Activated CD4-positive, alpha-beta T cell treated with anti-CD3 and anti-CD28 coated beads for 24 hours (primary cell): ENCODE measurements at regions not wholly inside any gene's neighbourhood (a gene's known extent, or its start where the extent isn't known, plus 50 kb on each side); places are given as distances from the start of the nearest gene placed in this dataset.

ENCODE experiments used
- DNase-seq, 2 donors: peaks; one replicate each; pipeline ENCODE4 v3.0.0-alpha.2; 2020; ENCODE audit warnings: low read depth in 2 of 2

DNA sequence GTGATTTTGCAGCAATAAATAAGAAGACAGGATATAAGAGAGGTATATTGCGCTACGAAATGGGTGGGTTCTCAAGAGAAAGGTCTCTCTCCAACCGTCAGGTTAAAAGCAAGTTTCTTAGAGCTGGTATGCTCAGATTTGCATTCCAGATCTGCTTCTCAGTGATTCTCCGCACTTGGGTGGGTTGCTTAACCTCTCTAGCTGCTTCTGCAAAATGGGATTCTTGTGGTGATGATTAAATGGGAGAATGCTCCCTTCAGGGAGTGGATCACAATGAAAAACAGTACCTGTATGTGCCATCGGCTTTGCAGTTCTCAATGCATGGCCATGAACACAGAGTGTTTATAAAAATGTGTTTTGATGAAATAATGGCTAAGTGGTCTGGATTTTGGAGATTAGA lies 477.7 kb downstream of the TNS1 start:
- DNase-seq: no peak

DNA sequence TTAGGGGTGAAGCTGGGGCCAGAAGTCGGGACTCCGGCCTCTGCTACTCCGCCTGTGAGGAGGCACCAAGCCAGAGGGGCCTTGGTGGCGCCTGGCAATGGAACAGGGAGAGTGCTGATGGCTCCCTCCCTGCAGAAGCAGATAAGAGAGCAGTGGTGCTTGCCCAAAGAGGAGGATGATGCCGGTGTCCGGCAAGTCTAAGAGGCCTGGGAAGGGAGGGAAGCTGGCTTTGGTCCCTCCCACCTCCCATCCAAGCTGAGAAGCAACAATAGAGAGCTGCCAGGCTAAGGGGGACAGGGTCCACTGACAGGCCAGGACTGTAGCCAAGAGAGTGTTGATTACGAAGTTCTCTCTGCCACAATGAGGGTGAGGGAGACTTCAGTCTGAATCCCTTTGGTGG lies 479.5 kb downstream of the TNS1 start:
- DNase-seq: no peak

DNA sequence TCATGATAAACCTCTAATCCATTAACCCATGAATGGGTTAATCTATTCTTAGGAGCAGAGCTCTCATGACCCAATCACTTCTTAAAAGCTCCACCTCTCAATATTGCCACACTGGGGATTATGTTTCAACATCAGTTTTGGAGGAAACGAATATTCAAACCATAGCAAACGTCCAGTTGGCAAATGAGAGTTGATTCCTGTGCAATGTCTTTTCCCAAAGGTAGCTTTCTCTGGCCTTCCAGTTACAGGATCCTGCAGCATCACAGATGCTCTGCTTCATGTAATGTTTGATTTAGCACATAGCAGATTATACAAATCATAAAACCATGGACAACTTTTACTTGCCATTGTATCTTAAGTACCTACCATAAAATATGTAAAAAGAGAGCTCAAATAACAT lies 481.0 kb downstream of the TNS1 start:
- no peak for DNase-seq

DNA sequence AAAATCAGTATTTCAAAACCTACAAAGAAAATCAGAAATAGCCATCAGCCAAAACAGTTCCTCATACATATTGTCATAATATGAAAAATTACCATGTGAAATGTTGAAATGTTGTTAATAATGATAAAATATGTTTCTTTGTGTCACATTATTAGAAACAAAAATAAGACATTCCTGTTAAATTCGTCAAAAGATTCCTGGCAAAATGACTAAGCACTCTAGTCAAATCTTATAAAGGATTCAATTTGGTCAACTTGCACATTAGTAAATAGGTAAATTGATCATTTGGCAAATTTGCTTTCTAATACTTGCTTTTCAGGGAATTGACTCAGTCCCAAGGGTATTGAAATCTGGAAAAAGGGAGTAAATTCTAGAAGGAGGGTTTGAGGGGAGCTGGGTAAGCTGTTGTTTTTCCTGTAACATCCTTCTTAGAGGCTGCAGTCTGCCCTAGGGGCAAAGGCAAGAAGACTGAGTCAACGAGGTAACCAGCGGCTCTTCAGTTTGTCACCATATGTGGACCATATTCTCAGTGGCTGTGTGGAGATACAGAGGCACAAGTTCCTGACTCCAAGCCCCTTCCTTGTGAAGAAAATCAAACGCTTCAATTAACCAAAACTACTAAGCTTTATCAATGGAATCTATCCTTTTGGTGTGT lies 482.3 kb downstream of the TNS1 start:
- no peak for DNase-seq

DNA sequence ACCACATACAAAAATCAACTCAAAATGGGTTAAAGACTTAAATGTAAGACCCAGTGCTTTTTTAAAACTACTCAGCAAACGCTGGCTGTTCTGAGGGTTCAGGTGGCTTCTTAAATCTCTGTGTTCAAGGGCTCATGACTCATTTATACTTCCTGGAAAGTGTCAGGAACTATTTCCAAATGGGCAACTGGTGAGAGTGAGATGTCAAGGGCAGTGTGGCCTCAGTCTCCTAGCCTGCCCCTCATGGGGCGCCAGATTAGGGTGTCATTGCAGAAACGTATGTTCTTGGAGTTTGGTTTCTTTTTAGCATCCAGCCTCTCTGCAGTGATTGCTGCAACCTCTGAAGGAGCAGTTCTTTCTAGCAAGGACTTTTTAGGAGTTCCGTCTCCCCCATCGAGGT lies 485.4 kb downstream of the TNS1 start:
- no peak for DNase-seq

DNA sequence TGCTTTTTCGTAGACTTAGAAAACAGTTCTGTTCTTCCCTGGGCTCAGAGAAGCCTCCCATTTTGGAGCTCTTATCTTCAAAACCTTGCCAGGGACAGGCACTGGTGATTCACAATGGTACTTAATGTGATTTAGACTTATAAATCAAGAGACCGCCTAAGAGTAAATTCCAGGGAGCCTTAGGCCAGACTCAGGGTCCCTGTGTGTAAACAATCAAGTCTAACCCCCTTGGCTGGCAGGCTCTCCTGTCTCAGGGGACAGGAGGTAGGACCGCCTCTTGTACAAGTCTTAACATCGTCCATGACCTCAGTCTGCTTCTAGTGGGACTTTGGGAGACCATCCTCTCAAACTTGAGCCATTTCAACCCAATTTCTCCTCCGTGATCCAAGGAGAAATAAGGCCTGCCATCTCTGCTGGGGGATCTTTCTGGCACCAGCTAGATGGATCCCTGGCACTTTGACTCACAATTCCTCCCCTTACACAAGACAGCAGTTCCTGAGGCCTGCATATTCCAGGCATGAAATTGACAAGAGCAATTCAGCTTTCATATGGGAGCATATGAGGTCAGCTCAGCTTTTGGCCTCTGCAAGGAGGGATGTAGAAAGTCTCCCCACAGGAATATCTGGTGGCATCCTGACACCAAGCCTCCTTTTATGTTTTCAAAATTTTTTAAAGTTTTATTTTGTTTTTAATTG lies 487.0 kb downstream of the TNS1 start:
- DNase-seq: no peak

DNA sequence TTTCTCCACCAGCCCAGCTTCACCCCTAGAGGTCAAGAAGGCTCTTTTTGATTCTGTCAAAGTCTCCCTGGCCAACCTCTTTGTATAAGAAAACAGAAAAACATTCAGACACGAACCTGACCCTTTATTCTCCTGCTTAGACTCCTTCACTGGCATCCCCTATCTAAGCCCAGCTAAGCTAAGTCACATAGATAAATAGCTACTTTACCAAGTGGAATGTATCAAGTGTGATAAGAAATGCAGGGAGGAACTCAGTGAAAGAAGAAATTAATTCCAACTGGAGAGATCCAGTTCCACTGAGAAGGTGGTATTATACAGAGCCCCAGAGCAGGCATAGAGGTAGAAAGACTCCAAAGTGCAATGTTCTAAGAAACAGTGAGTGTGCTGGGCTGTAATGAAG lies 489.5 kb downstream of the TNS1 start:
- DNase-seq: no peak

DNA sequence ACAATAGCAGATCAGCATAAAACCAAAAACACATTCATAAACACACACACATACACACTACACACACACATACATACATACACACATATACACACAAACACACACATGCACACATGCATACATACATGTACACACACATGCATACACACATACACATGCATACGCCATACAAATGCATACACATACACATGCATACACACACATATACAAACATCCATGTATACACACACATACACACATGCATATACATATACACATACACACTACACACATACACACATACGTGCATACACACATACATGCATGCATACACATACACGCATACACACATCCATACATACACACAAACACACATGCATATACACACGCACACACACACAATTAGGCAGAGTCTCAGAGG lies 490.1 kb downstream of the TNS1 start:
- DNase-seq: no peak

DNA sequence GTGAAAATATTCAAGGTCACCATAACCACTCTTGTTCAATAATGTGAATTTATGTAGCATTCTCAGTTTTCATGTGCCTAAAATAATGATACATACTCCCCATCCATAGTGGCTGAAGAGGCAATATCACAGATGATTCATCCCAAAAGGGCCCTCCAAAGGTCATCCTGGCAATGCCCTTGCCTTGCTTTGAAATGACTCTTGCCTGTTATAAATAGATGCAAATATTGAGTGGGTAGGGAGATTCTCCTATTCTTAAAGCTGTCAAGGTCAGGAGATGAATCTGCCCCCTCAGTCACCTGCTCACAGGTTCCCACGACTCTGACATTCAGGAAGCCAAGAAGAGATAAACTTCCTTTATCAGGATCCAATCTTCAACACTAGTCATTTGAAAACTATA lies 490.5 kb downstream of the TNS1 start:
- DNase-seq: no peak

DNA sequence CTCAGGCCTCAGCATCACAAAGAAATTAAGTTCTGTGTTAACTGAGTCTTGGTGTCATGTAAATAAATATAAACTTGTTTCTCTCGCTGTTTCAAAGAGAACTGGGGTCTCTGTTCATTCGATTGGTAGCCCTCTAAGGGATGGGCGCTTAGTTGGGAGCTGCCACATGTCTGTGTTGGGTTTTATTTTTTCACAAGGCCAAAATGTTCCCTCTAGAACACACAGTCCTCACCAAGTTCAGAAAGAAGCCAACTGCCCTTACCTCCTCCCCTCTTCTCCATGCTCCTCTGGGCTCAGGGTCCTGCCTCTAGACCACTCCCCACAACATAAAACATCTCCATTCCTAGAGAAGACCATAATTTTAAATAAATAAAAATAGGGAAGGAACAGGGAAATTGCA lies 490.9 kb downstream of the TNS1 start:
- DNase-seq: no peak

DNA sequence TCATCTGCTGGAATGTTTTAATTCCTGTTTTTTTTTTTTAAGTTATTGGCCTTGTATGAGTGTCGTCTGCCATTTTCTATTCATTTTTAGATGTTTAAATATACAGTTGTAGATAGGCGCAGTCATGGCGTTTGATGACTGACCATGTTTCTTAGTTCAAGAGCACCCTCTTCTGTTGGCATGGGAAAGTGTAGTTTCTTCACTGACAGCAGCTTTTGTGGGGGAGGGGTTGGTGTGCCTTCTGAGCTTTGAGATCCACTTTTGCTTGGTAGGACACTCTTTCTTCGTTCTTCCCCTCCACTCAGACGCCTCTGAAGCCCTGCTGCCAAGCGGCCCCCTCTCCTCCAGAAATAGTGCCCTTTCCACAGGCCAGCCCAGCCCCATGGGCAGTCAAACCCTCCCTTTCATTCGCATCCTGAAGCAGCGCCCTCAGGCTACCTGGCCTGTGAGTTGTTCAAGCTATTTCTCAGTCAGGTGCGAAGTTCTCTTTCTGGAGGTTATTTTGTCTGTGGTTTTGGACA lies 492.0 kb downstream of the TNS1 start:
- peak; percentile 3 to 14 for DNase-seq

DNA sequence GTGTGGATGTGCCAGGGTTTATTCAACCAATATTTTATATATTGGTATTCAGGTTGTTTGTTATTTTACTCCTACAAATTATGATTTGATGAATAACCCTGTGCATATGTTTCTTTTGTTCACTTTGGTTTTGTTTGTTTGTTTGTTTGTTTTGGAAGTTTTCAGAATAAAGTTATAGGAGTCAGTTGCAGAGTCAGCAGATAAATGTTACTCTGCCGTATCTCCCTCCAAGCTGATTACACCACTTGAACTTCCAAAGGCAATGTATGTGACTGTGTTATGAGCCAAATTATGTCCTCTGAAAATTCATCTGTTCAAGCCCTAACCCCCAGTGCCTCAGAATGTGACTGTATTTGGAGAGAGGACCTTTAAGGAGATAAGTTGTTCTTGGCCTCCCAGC lies 497.5 kb downstream of the TNS1 start:
- no peak for DNase-seq

DNA sequence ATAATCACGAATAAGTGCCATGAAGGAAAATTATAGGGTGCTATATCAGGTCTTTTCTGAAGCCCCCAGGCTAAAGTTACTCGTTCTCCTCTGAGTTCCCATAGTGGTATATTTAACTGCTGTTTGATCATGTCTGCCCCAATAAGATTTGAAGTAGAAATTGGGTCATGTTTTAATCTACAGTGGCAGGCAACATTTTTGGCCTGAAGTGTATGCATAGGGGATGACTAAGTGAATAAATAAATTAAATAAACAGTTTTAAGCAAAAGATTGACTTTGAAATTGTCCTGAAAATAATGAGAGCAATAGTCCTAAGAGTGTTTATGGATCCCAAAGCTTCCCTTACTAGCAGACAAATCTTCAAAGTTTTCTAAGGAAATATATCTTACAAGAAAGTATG lies 500.9 kb downstream of the TNS1 start:
- no peak for DNase-seq

DNA sequence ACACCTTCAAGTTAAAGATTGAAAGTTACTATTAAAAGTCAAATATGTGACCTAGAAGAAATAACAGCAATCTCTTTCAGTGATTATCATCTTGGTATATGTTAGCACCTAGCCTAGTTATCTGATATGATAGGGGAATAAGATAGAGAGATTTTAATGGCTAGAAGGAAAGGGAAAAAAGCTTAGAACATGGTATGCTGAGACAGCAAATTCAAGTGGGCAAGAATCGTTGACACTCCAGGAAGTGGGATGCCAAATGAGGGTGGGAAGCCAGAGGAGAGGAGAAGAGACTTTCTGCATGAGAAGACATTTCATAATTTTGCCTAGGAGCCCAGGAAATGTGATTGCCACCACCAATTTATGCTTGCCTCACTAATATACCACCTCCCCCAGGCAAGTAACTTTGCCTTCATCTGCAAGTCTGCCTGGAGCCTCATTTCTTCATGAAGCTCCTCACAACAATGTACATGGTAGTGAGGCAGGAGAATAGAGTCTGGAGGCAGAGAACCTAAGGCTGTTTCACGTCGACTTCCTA lies 504.9 kb downstream of the TNS1 start:
- no peak for DNase-seq

DNA sequence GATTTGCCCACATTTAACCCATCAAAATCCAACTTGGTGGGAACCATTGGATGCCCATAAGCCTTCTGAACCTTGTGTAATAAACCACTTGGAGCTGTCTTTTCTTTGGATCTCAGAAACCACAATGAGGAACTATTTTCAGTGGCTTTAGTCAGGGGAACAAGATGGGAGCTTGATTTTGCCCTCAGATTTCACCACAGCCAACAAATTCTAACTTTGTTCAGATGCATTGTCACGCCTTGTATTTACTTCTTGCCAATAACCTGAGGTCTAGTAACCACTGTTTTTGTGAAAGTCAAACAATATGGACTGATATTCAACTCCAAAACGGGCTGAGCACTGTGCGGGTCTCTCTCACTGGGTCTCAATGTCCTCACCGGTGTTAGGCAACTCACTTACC lies 508.2 kb downstream of the TNS1 start:
- no peak for DNase-seq

DNA sequence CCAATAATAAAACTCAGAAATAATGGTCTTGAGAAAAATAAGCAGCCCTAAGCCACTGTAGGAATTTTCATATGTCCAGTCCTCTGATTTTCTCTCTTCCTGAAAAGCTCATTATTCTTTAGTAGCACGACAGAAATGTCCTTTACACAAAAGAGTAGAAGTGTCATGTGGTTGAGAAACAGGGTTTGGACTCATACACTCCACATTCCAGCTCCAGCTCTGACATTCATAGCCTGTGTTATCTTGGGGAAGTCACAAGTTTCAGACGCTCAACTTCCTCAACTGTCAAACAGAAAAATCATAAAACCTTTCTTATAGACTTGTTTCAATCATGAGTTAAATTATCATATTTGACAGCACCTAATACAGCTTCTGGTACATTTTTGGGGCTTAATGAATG lies 511.5 kb downstream of the TNS1 start:
- DNase-seq: no peak

DNA sequence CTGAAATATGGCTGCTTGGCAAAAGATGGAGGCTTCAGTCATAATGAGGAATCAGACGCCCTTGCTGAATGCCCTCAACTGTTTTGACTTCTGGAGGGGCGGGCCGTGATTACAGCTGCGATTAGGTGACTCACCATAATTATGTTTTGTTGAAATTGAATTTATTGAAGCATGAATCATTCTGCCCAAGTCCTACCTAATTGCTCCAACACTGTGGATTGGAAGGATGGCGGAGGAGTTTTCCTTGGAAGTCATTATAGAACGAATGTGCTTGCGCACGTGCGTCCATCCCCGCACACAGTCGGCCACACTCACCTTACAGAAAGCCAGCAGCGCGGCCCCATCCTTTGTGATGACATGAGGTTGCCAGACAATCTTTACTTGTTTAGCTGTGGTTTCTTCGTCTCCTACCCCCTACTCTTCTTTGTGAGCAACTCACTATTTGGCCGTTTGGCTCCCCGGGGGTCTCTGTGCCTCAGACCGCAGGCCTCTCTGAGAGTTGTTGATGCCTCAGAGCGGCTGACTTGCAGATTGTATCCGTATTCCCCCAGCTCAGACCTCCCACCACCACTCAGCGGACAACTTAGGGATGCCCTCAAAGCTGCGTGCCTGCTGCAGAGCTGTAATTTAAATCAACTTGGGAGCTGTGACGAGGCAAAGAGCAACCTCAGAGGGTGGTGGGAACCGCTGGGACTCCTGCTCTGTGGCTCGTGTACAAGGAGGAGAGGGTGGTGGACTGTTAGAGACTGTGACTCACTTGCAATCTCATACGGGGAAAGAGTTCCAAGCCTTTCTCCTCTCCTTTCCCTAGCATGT lies 513.4 kb downstream of the TNS1 start:
- DNase-seq: no peak

DNA sequence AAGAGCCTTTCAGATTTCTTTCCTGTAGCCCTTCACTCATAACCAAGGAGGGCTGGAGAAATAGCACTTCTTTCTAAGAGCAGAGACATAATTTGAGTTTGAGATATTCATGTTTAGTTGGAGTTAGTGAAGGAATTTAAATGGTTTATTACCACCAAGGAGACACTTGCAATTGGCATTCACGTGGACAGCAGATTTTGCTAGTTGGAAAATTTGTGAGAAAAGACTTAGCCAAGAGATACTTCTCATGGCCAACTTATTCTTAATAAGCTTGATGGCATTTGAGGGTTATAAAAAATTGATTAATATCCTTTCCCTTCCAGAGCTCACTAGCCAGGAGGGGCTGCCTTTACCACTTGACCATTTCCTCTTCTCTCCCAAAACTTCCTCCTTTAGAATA lies 518.7 kb downstream of the TNS1 start:
- DNase-seq: no peak

DNA sequence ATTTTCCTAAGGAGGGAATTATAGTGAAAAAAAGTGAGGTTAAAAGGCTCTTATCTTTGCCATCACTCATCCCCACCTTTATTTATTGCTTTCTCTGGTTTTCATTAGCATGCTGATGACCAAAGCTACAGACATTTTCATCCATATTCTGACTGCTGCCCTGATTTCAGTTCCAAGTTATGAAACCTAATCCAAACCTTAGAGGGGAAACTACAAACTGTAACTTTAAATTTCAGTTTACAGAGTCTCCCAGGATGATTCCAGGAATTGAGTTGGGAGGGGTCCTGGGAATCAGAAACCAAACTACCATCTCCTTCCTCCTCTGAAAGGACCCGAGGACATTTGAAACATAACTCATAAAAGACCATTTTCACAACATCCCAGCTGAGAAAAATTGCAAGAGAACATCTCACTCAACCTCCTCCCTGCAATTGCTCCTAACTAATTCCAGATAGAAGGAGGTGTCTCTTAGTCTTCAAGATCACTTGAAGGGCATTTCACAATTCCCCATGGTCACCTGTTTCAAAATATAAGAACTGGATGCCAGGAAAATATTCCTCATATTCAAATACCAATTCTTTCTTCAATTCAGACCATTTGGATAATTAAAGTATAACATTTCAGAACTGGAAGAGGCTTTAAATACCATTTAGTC lies 520.6 kb downstream of the TNS1 start:
- no peak for DNase-seq

DNA sequence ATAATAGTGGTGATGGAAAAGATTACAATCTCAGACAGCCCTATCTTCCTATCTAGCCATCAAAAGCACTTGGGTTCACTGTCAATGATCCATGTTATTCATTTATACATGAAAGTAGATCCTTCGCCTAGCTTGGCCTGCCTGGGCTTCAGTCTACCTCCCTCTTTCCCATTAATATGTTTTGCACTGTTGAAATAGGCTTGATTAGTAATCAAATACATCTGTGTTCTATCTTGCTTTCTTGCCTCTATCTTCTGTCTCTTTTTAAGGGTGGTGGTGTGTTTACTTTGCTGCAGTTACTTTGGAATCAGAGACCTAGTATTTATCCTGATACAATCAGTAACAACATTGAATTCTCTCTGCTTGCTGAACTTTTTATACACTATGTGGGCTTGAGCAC lies 521.2 kb downstream of the TNS1 start:
- DNase-seq: no peak

DNA sequence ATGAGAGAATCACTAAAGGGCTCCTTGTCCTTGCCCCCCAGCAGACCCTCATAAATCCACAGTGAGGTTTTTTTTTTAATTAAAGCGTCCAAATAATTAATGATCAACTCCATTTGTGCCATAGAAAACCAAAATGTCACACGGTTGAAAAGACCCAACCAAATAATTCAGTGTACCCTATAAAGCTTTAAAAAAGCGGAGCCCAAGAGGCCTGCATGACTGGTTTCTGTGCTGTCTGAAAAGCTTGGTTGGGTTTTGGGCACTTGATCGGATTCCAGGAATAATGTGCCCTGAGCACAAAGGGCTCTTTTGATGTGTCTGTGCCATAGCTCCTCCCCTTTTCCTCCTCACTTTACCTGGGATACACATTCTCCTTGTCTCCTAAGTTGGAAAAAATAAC lies 523.2 kb downstream of the TNS1 start:
- no peak for DNase-seq

DNA sequence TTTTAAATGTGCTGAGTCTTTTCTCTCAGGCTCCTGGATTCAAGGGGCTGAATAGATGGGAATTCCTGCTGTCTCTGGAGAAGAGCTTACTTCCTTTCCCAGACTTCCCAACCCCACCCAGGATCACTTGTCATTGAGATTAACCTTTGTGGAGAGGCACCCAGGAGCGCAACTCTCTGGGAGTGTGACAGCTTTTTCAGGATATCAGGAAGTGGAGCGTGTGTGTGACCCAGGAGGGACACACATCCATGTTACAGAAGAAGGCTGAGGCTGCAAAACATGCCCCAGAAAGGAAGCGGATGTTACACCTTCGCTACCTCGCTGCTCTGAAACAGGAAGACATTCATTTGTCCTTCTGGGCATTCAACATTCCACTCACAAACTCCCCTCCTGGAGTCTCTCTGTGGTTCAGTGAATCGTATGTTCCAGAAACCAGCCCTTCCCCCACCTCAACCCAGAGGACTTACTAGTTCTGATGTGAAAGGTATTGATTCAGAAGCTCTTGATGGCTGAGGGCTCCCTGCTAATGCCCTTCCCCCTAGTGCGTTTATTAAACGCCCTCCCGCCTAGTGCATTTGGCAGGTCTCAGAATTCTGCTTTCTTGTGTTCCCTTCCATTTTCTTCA lies 523.9 kb downstream of the TNS1 start:
- no peak for DNase-seq
